ENCODE measurements at regions not wholly inside any gene's neighbourhood (a gene's known extent, or its start where the extent isn't known, plus 50 kb on each side); places are given as distances from the start of the nearest gene placed in this dataset.

DNA sequence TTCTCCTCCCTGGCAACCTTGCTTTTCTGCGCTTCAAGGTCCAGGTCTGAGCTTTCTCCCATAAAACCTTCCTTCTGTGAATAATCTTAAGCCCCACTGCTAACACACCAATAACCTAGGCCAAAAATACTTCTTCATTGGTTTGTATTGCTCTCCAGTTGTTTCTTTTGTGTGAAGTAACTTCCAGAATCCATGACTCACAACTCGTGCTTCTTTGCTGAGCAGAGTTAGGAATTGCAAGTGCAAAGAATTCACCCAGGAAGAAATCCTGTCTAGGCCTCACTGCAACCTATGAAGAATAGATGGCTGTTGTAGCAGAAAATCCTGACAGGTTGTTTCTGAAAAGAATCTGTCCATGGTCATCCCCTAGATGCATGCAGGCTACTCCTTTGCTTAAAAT lies 295.7 kb downstream of the MED10 start:
- H3K23ac ChIP-seq (ENCODE audit: insufficient read length, low read depth, low read length) = no peak overlapping the region
- H2BK15ac ChIP-seq (ENCODE audit: low read depth, low read length) = no peak overlapping the region
- H2BK20ac ChIP-seq (ENCODE audit: low read depth, low read length, poor library complexity, severe bottlenecking) = no peak overlapping the region
- H3K23me2 ChIP-seq (ENCODE audit: insufficient read length, low read depth, low read length, poor library complexity, severe bottlenecking) = no peaks in the 10 kb centered on the region
- no peaks in the 10 kb centered on the region for H3K79me1 ChIP-seq (ENCODE audit: insufficient read depth, low read depth, low read length, poor library complexity, severe bottlenecking)
- no peak overlapping the region for H3T11ph ChIP-seq (ENCODE audit: low read length)
- Mint-ChIP-seq H3K27me3 (ENCODE audit: low read depth) (no peaks in the 10 kb centered on the region; the same call in 1 of the 2 replicates), H3K9me3 (no peaks in the 10 kb centered on the region; a peak in 2 of 5 replicates), H3K4me3 (no peak overlapping the region), H3K4me1 (peaks cover 4 to 8% of the 10 kb centered on the region in 2 experiments; a peak in 2 of 4 replicates), H3K27ac (no peak overlapping the region), H3K36me3 (ENCODE audit: insufficient read depth in 1 of 3, low read depth in 3 of 3) (no peaks in the 10 kb centered on the region)
- H4K20me1 ChIP-seq (ENCODE audit: control insufficient read depth, insufficient read depth, insufficient read length) = no peaks in the 10 kb centered on the region
- H3K27ac ChIP-seq (ENCODE audit: insufficient read length, low read depth, low read length) = no peak overlapping the region
- H2AFZ ChIP-seq (ENCODE audit: low read length) = no peak overlapping the region
- no peak overlapping the region for H4K8ac ChIP-seq (replicated peaks; ENCODE audit: insufficient read length, low read depth, low read length)
- no peak overlapping the region for H3K56ac ChIP-seq (ENCODE audit: insufficient read length, low read depth, low read length)
- no peak overlapping the region for H3K18ac ChIP-seq (ENCODE audit: insufficient read length, low read depth, low read length)
- H3K9ac ChIP-seq (ENCODE audit: extremely low read depth, insufficient read length, low read length) = no peak overlapping the region
- no peak overlapping the region for H4K5ac ChIP-seq (ENCODE audit: insufficient read length, low read depth, low read length)
- no peak overlapping the region for H2BK12ac ChIP-seq (ENCODE audit: insufficient read length, low read depth, low read length)
- no peak overlapping the region for H3K4me2 ChIP-seq (ENCODE audit: insufficient read depth, insufficient read length, low read length)
- DNase-seq = no peak
- H3K79me2 ChIP-seq (ENCODE audit: insufficient read depth, low read length) = no peaks in the 10 kb centered on the region
- no peak for TF ChIP-seq CTCF (conservative IDR thresholded peaks at IDR 0.05)
- H2BK120ac ChIP-seq (ENCODE audit: low read depth, low read length, poor library complexity, severe bottlenecking) = no peak overlapping the region
- H4K91ac ChIP-seq (ENCODE audit: insufficient read length, low read depth, low read length) = no peak overlapping the region
- no peaks in the 10 kb centered on the region for H3K27me3 ChIP-seq (ENCODE audit: insufficient read depth, low read length)
- no peak overlapping the region for H2BK5ac ChIP-seq (ENCODE audit: insufficient read length, low read length)
- H3K14ac ChIP-seq (ENCODE audit: insufficient read depth, low read length) = no peak overlapping the region
- WGBS (ENCODE audit: extremely low coverage, insufficient read length, low lambda C conversion rate) = no CpG with 5 or more reads among the region's 2 CpGs
- no peak overlapping the region for H2AK5ac ChIP-seq (ENCODE audit: insufficient read length, low read length)
- peaks cover 4% of the 10 kb centered on the region; the same call in 1 of the 2 replicates for H3K4me1 ChIP-seq (ENCODE audit: insufficient read depth, low read length)
- H3K4ac ChIP-seq (ENCODE audit: low read depth, low read length) = no peak overlapping the region
- no peaks in the 10 kb centered on the region for H3K9me3 ChIP-seq (ENCODE audit: control insufficient read depth, low read depth, low read length)
